ENCODE measurements at regions not wholly inside any gene's neighbourhood (a gene's known extent, or its start where the extent isn't known, plus 50 kb on each side); places are given as distances from the start of the nearest gene placed in this dataset.

- H3K9me3 Mint-ChIP-seq, result peaks cover 10% of the 10 kb centered on the region
- H3K27me3 Mint-ChIP-seq (ENCODE audit: low read depth), result no peaks in the 10 kb centered on the region
- H3K4me3 Mint-ChIP-seq, result no peak overlapping the region
These were observed 307.1 kb upstream of the TEX13C start for GRCh38 chrX:125012585-125012984.

DNA sequence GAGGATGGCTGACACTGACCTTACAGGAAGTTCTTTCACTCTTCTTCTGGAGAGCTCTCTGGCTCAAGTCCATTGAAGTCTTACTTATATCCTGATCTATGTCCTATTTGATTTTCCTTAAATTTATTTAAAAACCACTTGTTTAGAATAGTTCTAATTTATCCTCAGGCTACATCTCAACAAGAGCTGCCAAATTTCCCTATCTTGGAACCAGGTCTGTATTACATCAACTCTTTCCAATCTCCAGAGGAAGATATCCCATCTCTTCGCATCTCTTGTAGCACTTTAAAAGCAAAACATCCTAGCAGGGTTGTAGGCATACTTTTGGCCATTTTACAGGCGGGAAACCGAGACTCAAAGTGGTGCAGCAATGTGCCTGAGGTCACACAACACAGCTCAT is 290.5 kb upstream of the TEX13C start:
- Mint-ChIP-seq H3K27me3 (ENCODE audit: low read depth) (no peaks in the 10 kb centered on the region), H3K4me1 (no peaks in the 10 kb centered on the region), H3K4me3 (no peak overlapping the region), H3K27ac (ENCODE audit: unreplicated experiment) (no peak overlapping the region), H3K9me3 (no peaks in the 10 kb centered on the region), H3K36me3 (ENCODE audit: low read depth) (no peaks in the 10 kb centered on the region)
- DNase-seq (ENCODE audit: low read depth, low spot score), result no peak
- TF ChIP-seq, protein P1, sequence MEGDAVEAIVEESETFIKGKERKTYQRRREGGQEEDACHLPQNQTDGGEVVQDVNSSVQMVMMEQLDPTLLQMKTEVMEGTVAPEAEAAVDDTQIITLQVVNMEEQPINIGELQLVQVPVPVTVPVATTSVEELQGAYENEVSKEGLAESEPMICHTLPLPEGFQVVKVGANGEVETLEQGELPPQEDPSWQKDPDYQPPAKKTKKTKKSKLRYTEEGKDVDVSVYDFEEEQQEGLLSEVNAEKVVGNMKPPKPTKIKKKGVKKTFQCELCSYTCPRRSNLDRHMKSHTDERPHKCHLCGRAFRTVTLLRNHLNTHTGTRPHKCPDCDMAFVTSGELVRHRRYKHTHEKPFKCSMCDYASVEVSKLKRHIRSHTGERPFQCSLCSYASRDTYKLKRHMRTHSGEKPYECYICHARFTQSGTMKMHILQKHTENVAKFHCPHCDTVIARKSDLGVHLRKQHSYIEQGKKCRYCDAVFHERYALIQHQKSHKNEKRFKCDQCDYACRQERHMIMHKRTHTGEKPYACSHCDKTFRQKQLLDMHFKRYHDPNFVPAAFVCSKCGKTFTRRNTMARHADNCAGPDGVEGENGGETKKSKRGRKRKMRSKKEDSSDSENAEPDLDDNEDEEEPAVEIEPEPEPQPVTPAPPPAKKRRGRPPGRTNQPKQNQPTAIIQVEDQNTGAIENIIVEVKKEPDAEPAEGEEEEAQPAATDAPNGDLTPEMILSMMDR (conservative IDR thresholded peaks at IDR 0.05), result no peak

More at GRCh38 chrX:125012585-125012984, 307.1 kb upstream of the TEX13C start:
- Mint-ChIP-seq H3K4me1 (no peaks in the 10 kb centered on the region), H3K36me3 (ENCODE audit: low read depth) (peaks cover 11% of the 10 kb centered on the region), H3K27ac (ENCODE audit: unreplicated experiment) (no peak overlapping the region)
- DNase-seq (ENCODE audit: low read depth, low spot score), result no peak
- TF ChIP-seq, protein P1 (conservative IDR thresholded peaks at IDR 0.05), result no peak

Data from neural crest cell (in vitro differentiated cells).